NCI-H187 (cell line): ENCODE measurements at regions not wholly inside any gene's neighbourhood (a gene's known extent, or its start where the extent isn't known, plus 50 kb on each side); places are given as distances from the start of the nearest gene placed in this dataset.

Source experiments
- DNase-seq, 2 experiments: peaks; one replicate each; lab custom pipeline; 2025; lab: John Stamatoyannopoulos, UW

- DNase-seq: no peak
These were observed 127.2 kb upstream of the PRNP start for GRCh38 chr20:4559106-4559505.

- no peak for DNase-seq
These were observed 129.5 kb upstream of the PRNP start for GRCh38 chr20:4556781-4557180.

GRCh38 chr20:4555188-4555890, 130.9 kb upstream of the PRNP start:
- DNase-seq: no peak

- no peak for DNase-seq
These were observed 131.9 kb upstream of the PRNP start for GRCh38 chr20:4554346-4554745.

GRCh38 chr20:4552075-4552640, 134.1 kb upstream of the PRNP start:
- DNase-seq: no peak

GRCh38 chr20:4550740-4551139, 135.5 kb upstream of the PRNP start:
- no peak for DNase-seq

- no peak for DNase-seq
These were observed 136.5 kb upstream of the PRNP start for GRCh38 chr20:4549711-4550259.

- no peak for DNase-seq
These were observed 137.7 kb upstream of the PRNP start for GRCh38 chr20:4548552-4548951.

GRCh38 chr20:4546786-4547185, 139.5 kb upstream of the PRNP start:
- no peak for DNase-seq

GRCh38 chr20:4546342-4546741, 139.9 kb upstream of the PRNP start:
- no peak for DNase-seq

GRCh38 chr20:4545526-4545925, 140.7 kb upstream of the PRNP start:
- no peak for DNase-seq

GRCh38 chr20:4544765-4545164, 141.5 kb upstream of the PRNP start:
- DNase-seq: no peak

- no peak for DNase-seq
These were observed 144.0 kb upstream of the PRNP start for GRCh38 chr20:4542270-4542669.

- DNase-seq: no peak
These were observed 151.9 kb upstream of the PRNP start for GRCh38 chr20:4534315-4534714.

GRCh38 chr20:4533368-4534133, 152.7 kb upstream of the PRNP start:
- DNase-seq: no peak

- DNase-seq: no peak
These were observed 153.5 kb upstream of the PRNP start for GRCh38 chr20:4532772-4533171.

GRCh38 chr20:4524792-4525191, 161.5 kb upstream of the PRNP start:
- DNase-seq: no peak

GRCh38 chr20:4524307-4524706, 161.9 kb upstream of the PRNP start:
- DNase-seq: no peak

GRCh38 chr20:4522310-4522709, 163.9 kb upstream of the PRNP start:
- no peak for DNase-seq

- no peak for DNase-seq
These were observed 164.9 kb upstream of the PRNP start for GRCh38 chr20:4521170-4521968.

GRCh38 chr20:4519534-4519933, 166.7 kb upstream of the PRNP start:
- DNase-seq: peak in 1 of 2 experiments; percentile 19

- DNase-seq: no peak
These were observed 169.4 kb upstream of the PRNP start for GRCh38 chr20:4516876-4517275.
